A673 (cell line): ENCODE measurements at regions not wholly inside any gene's neighbourhood (a gene's known extent, or its start where the extent isn't known, plus 50 kb on each side); places are given as distances from the start of the nearest gene placed in this dataset.

Experiments used
- EZH2 ChIP-seq: fragments of 200-600 bp; sonication (generic); IDR thresholded peaks from 2 replicates; pipeline ENCODE4 v1.6.1; 2017; ENCODE audit warnings: borderline replicate concordance, low read depth, mild to moderate bottlenecking, mixed read lengths, antibody characterized with exemption, low read length; ENCODE audit not compliant: poor library complexity, severe bottlenecking
- TF ChIP-seq, protein P1 (sequence below): fragments of 300-800, 200-600 bp; sonication (generic); conservative IDR thresholded peaks from 2 replicates; pipeline ENCODE4 v1.5.1; 2017; ENCODE audit warnings: low read depth, mild to moderate bottlenecking, antibody characterized with exemption, low read length, moderate library complexity, mixed read lengths

DNA sequence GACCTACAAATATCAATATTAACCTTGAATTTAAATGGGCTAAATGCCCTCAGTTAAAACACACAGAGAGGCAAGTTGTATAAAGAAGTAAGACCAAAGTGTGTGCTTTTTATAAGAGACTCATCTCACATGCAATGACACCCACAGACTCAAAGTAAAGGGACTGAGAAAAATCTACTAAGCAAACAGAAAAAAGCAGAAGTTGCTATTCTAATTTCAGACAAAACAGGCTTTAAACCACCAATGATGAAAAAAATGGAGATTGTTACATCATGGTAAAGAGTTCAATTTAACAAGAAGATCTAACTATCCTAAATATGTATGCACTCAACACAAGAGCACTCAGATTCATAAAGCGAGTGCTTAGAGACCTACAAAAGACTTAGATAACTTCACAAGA, 741.9 kb upstream of the MARCKS start:
- TF ChIP-seq, protein P1, sequence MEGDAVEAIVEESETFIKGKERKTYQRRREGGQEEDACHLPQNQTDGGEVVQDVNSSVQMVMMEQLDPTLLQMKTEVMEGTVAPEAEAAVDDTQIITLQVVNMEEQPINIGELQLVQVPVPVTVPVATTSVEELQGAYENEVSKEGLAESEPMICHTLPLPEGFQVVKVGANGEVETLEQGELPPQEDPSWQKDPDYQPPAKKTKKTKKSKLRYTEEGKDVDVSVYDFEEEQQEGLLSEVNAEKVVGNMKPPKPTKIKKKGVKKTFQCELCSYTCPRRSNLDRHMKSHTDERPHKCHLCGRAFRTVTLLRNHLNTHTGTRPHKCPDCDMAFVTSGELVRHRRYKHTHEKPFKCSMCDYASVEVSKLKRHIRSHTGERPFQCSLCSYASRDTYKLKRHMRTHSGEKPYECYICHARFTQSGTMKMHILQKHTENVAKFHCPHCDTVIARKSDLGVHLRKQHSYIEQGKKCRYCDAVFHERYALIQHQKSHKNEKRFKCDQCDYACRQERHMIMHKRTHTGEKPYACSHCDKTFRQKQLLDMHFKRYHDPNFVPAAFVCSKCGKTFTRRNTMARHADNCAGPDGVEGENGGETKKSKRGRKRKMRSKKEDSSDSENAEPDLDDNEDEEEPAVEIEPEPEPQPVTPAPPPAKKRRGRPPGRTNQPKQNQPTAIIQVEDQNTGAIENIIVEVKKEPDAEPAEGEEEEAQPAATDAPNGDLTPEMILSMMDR: no peak
- TF ChIP-seq EZH2: no peak
